CD4-positive, alpha-beta T cell treated with Interleukin-12 subunit alpha and Interleukin-12 subunit beta, for 1 hour (primary cell): ENCODE measurements at regions not wholly inside any gene's neighbourhood (a gene's known extent, or its start where the extent isn't known, plus 50 kb on each side); places are given as distances from the start of the nearest gene placed in this dataset.

Experiments used
- DNase-seq: peaks from one replicate; pipeline ENCODE4 v3.0.0-alpha.2; 2020

DNA sequence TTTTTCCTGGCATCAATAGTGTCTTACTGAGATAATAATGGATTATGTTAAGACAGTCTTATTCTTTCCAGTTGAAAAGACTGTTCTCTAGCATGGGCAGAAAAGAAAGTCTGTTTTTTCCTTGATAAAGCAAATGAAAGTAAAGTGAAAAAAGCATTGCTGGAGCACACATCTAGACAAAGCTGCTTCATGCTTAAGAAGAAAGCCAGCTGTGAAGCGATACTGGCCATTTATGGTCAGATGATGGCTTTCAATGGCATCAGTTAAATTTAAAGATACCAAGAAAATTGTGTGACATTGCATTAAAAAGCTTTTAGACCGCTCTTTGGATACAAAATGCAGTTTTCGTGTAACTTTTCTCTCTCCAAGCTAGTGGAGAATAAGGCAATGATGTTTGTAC, 242.1 kb upstream of the TRAM1L1 start:
- no peak for DNase-seq

- no peak for DNase-seq
These were observed 243.0 kb upstream of the TRAM1L1 start for GRCh38 chr4:117328333-117328732.

DNA sequence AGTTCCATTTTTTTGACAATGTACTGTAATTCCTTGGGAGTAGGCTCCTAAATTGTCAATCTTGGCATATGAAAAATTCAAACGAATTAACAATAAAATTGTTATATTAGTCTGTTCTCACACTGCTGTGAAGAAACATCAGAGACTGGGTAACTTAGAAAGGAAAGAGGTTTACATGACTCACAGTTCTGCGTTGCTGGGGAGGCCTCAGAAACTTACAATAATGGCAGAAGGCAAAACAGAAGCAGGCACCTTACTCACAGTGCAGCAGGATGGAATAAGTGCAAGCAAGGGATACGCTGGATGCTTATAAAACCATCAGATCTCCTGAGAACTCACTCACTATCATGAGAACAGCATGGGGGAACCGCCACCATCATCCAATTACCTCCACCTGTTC, 246.4 kb upstream of the TRAM1L1 start:
- DNase-seq: no peak

GRCh38 chr4:117334451-117335188, 249.2 kb upstream of the TRAM1L1 start:
- DNase-seq: no peak

DNA sequence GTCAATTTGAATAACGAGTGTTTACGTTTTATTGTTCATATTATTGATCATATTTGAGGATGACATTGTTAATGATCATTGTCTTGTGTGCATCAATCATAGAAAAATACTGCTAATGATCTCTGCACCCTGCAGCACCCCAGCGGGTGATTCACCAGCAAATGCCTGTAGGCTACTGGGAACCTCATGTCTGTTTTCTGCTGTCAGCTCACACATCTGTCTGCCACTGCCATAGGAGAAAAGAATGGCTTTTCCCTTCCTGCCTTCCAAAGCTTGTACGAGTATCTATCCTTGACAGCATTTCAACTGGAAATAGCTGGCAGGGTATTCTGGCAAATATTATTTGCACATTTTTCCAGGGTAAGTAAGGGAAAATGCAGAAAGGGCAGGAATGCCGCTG, 272.1 kb upstream of the TRAM1L1 start:
- no peak for DNase-seq

GRCh38 chr4:117357866-117358265, 272.5 kb upstream of the TRAM1L1 start:
- DNase-seq: no peak

GRCh38 chr4:117370944-117371668, 285.7 kb upstream of the TRAM1L1 start:
- DNase-seq: no peak

DNA sequence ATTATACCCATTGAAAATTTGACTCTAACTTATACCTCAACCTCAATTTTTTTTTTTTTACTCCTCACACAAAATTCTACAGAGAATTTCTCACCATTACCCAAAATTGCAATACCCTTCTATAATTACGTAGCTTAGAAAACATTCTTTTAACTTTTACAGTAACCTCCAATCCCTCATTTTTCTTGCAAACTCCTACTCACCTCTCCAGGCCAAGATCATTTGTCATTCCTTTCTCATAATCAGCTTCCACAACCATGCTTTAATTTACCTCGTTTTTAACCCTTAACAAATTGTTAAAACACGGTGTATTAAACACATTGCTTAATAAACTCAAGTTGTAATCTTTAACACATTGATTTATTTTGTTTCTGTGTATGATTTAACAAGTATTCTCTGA, 289.7 kb upstream of the TRAM1L1 start:
- DNase-seq: no peak

DNA sequence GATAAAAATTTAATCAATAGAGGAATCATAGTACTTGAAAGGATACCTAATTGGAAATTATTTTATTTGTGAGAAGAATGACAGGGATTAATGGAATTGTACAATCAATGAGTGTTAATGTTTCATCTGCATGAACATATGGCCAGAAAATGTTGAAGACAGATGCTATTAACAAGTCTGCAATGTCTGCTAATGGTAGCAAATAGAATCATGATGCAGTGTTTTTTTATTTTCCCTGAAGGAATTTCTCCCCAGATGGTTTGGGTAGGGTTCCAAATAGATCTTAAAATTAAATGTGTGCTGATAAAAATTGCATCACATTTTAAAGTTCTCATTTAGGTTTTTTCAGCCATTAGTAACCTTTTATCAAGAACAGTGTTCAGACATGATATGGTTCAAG, 291.3 kb upstream of the TRAM1L1 start:
- DNase-seq: no peak

GRCh38 chr4:117378942-117379341, 293.6 kb upstream of the TRAM1L1 start:
- no peak for DNase-seq

DNA sequence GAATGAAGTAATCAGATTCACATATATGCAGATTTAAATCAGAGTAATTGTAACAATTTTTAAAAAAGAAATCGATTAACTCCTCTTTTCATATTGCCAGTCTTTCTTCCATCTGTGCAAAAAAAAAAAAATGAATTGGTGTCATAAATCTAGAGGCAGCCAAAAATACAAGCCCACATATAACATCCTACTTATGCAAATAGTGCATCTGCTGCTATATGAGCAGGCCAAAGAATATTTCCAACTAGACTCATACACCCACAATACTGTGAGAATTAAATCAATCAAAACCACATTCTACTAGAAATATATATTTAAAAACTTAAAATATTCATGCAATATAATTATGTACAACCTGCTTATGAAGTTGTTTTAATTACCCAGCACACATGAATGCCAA, 298.1 kb upstream of the TRAM1L1 start:
- DNase-seq: no peak

- DNase-seq: no peak
These were observed 300.1 kb upstream of the TRAM1L1 start for GRCh38 chr4:117385526-117385925.

DNA sequence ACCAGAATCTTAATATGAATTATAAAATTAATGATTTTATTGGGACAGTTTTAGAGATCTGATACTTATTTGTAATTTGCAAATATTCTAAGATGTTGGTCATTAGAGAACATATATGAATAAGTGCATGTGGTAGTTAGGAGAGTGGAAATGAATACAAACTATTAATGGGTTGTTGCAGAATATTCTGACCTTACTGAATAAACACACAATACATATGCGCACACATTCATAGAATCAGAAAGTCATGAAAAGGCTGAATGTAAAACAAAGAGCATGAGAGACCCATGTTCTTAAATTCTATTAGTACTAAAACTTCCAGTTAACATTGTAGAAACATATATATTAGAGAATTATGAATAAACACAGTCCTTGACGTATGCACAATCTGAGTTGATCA, 301.7 kb upstream of the TRAM1L1 start:
- DNase-seq: no peak

- no peak for DNase-seq
These were observed 314.9 kb upstream of the TRAM1L1 start for GRCh38 chr4:117400039-117400835.

- no peak for DNase-seq
These were observed 327.3 kb upstream of the TRAM1L1 start for GRCh38 chr4:117412661-117413060.

DNA sequence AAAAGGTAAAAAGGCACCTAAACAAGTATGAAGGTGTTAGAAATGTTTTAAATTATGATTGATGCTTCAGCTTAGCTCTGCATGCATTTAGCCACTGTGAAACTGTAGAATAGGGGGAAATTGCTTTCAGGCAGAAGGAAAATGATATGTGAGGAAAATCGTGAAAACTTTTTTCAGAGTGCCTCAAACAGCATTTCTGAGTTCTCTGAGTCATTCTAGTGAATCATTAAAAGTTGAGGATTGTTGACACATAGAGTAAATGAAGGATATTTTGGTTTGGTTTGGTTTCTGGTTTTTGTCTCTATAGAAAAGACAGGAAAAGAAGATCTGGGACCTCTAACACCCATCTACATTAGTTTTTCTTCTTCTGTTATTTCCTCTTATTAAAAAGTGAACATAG, 332.5 kb upstream of the TRAM1L1 start:
- DNase-seq: no peak

DNA sequence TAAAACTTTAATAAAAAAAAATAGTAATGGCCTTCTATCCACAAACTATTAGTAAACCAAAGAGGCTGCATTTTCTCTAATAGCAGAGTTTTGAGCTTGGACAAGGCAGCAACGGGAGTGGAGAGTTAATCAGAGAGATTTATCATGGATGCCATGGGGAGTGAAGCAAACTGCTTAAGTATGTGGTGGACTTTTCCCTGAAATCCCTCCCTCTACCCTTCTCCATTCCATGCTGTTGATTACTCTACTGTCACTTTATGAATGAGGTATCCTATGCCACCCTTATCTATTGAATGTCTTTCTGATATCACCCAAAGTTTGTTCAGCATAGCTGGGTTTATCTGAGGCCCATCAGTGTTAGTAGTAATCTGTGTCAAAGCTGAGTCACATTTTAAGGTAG, 335.6 kb upstream of the TRAM1L1 start:
- no peak for DNase-seq

DNA sequence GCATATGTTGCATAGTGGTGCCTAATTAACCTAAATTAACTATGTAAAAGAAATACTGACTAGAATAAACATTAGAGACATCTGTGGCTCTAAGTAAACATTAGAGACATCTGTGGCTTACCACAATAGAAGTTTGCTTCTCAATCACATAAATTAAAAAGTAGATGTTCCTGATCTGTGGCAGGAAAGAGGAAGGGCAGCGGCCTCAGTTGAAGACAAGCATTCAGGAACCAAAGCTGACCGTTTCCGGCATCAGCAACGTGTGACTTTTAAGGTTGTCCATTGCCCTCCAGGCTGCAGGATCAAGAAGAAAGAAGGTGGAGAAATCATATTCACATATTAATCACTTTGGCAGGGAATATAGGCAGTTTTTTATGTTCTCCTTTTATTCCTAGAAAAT, 336.3 kb upstream of the TRAM1L1 start:
- no peak for DNase-seq

GRCh38 chr4:117422297-117422696, 336.9 kb upstream of the TRAM1L1 start:
- no peak for DNase-seq

- no peak for DNase-seq
These were observed 340.3 kb upstream of the TRAM1L1 start for GRCh38 chr4:117425636-117426035.

- no peak for DNase-seq
These were observed 343.2 kb upstream of the TRAM1L1 start for GRCh38 chr4:117428536-117428935.

GRCh38 chr4:117429061-117429460, 343.7 kb upstream of the TRAM1L1 start:
- DNase-seq: no peak

- no peak for DNase-seq
These were observed 344.1 kb upstream of the TRAM1L1 start for GRCh38 chr4:117429506-117429905.

DNA sequence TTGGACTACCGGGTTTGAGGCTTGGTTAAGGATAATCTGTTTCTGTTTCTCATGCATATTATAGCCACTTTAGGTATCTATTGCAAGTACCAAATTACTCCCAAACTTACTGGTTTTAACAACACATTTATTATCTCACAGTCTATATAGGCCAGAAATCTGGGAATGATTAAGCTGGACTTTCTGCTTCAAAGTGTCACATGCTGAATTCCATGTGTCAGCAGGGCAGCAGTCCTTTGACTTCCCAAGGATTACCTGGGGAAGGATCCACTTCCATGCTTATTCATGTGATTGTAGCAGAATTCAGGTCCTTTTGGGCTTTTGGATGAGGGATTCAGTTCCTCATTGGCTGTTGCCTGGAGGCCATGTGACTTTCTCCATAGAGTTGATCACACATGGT, 349.0 kb upstream of the TRAM1L1 start:
- DNase-seq: no peak
